IMR-90 (cell line): ENCODE measurements at regions not wholly inside any gene's neighbourhood (a gene's known extent, or its start where the extent isn't known, plus 50 kb on each side); places are given as distances from the start of the nearest gene placed in this dataset.

Experiments
- CEBPB ChIP-seq: IDR thresholded peaks from 2 replicates; pipeline ENCODE4 v1.6.1; 2012; ENCODE audit warnings: low read depth, low read length, improper control_type of control experiment
- CHD1 ChIP-seq: IDR thresholded peaks from 2 replicates; pipeline ENCODE4 v1.6.1; 2012; ENCODE audit warnings: low read depth, low read length, improper control_type of control experiment
- CTCF ChIP-seq: conservative IDR thresholded peaks from 2 replicates; pipeline ENCODE4 v1.5.1; 2012; ENCODE audit warnings: mild to moderate bottlenecking, low read depth, low read length, improper control_type of control experiment
- ELK1 ChIP-seq: fragments of 150-350 bp; IDR thresholded peaks from 2 replicates; pipeline ENCODE4 v1.6.1; 2016; ENCODE audit warnings: low read depth, mild to moderate bottlenecking, low read length, moderate library complexity, borderline replicate concordance
- FOS ChIP-seq: fragments of 150-350 bp; IDR thresholded peaks from 2 replicates; pipeline ENCODE4 v1.6.1; 2016; ENCODE audit warnings: low read depth, low read length
- MAFK ChIP-seq: IDR thresholded peaks from 2 replicates; pipeline ENCODE4 v1.6.1; 2012; ENCODE audit warnings: low read depth, low read length, improper control_type of control experiment
- MXI1 ChIP-seq: IDR thresholded peaks from 2 replicates; pipeline ENCODE4 v1.6.1; 2012; ENCODE audit warnings: low read depth, mild to moderate bottlenecking, low read length, moderate library complexity, borderline replicate concordance
- NFE2L2 ChIP-seq: fragments of 150-350 bp; IDR thresholded peaks from 2 replicates; pipeline ENCODE4 v1.6.1; 2016; ENCODE audit warnings: low read depth, mild to moderate bottlenecking, low read length
- POLR2A ChIP-seq: IDR thresholded peaks from 2 replicates; pipeline ENCODE4 v1.6.1; 2012; ENCODE audit warnings: mild to moderate bottlenecking, low read depth, low read length
- RAD21 ChIP-seq: IDR thresholded peaks from 2 replicates; pipeline ENCODE4 v1.6.1; 2012; ENCODE audit warnings: low read length, improper control_type of control experiment
- RCOR1 ChIP-seq: IDR thresholded peaks from 2 replicates; pipeline ENCODE4 v1.6.1; 2012; ENCODE audit warnings: mild to moderate bottlenecking, low read length, improper control_type of control experiment; ENCODE audit not compliant: insufficient replicate concordance
- SMC3 ChIP-seq: fragments of 150-350 bp; IDR thresholded peaks from 2 replicates; pipeline ENCODE4 v1.6.1; 2016; ENCODE audit warnings: low read depth, mild to moderate bottlenecking, antibody characterized with exemption, low read length, moderate library complexity
- USF2 ChIP-seq: fragments of 150-350 bp; IDR thresholded peaks from 2 replicates; pipeline ENCODE4 v1.6.1; 2017; ENCODE audit warnings: mild to moderate bottlenecking, antibody characterized with exemption, low read length, low read depth

- TF ChIP-seq CTCF: no peak
- TF ChIP-seq RCOR1: no peak
- no peak for TF ChIP-seq CHD1
- TF ChIP-seq SMC3: no peak
- TF ChIP-seq RAD21: no peak
- TF ChIP-seq POLR2A: no peak
- no peak for TF ChIP-seq USF2
- TF ChIP-seq CEBPB: no peak
- TF ChIP-seq NFE2L2: no peak
- no peak for TF ChIP-seq ELK1
- TF ChIP-seq MXI1: no peak
- TF ChIP-seq FOS: no peak
- TF ChIP-seq MAFK: no peak
Measured at GRCh38 chr2:173555833-173556232, 201.2 kb downstream of the CDCA7 start.
